GM10248 (cell line): ENCODE measurements at regions not wholly inside any gene's neighbourhood (a gene's known extent, or its start where the extent isn't known, plus 50 kb on each side); places are given as distances from the start of the nearest gene placed in this dataset.

Source experiments
- CTCF ChIA-PET: fragments of 300-600 bp; sonication (Branson Sonifier 250); formaldehyde crosslinking; extraction: SDS; loops from one replicate; lab custom pipeline; 2021; ENCODE audit warnings: antibody characterized with exemption; lab: Yijun Ruan, JAX
- POLR2A ChIA-PET: fragments of 350-650 bp; sonication (Branson Sonifier 250); formaldehyde crosslinking; extraction: SDS; loops from one replicate; lab custom pipeline; 2020; ENCODE audit warnings: antibody characterized with exemption; lab: Yijun Ruan, JAX
- DNase-seq: peaks from one replicate; pipeline ENCODE4 v3.0.0; 2012; ENCODE audit errors: extremely low spot score
- TF ChIP-seq, protein P1 (sequence below): IDR thresholded peaks from 2 replicates; pipeline ENCODE4 v1.5.1; 2012; ENCODE audit warnings: mild to moderate bottlenecking, low read depth; ENCODE audit errors: extremely low read depth, missing control alignments, control extremely low read depth

DNA sequence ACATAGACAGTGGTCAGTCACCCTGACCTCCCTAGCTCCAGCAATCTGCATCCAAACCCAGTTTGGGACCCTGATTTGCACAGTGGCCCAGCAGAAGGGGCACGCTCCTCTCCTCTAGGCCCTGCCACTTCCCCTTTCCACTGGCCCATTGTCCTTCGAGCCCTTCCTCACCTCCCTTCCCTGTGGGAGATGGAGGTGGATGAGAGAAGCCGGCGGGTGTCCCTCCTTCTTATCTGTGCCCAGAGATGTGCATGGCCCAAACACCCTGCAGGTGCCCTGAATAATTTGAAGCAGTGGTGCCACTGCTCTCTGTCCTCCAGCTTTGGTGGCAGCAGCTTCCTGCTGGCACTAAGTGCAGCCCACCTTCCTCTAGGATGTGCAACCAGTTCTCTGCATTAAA lies 140.0 kb downstream of the BARX1 start:
- TF ChIP-seq, protein P1, sequence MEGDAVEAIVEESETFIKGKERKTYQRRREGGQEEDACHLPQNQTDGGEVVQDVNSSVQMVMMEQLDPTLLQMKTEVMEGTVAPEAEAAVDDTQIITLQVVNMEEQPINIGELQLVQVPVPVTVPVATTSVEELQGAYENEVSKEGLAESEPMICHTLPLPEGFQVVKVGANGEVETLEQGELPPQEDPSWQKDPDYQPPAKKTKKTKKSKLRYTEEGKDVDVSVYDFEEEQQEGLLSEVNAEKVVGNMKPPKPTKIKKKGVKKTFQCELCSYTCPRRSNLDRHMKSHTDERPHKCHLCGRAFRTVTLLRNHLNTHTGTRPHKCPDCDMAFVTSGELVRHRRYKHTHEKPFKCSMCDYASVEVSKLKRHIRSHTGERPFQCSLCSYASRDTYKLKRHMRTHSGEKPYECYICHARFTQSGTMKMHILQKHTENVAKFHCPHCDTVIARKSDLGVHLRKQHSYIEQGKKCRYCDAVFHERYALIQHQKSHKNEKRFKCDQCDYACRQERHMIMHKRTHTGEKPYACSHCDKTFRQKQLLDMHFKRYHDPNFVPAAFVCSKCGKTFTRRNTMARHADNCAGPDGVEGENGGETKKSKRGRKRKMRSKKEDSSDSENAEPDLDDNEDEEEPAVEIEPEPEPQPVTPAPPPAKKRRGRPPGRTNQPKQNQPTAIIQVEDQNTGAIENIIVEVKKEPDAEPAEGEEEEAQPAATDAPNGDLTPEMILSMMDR: no peak
- POLR2A ChIA-PET: no interaction called here
- CTCF ChIA-PET: interaction anchor here (1.5 kb wide), 1 partner anchor 10 kb away, joined by 3 read pairs; no protein-coding TSS in a partner anchor
- DNase-seq: peak; percentile 4

DNA sequence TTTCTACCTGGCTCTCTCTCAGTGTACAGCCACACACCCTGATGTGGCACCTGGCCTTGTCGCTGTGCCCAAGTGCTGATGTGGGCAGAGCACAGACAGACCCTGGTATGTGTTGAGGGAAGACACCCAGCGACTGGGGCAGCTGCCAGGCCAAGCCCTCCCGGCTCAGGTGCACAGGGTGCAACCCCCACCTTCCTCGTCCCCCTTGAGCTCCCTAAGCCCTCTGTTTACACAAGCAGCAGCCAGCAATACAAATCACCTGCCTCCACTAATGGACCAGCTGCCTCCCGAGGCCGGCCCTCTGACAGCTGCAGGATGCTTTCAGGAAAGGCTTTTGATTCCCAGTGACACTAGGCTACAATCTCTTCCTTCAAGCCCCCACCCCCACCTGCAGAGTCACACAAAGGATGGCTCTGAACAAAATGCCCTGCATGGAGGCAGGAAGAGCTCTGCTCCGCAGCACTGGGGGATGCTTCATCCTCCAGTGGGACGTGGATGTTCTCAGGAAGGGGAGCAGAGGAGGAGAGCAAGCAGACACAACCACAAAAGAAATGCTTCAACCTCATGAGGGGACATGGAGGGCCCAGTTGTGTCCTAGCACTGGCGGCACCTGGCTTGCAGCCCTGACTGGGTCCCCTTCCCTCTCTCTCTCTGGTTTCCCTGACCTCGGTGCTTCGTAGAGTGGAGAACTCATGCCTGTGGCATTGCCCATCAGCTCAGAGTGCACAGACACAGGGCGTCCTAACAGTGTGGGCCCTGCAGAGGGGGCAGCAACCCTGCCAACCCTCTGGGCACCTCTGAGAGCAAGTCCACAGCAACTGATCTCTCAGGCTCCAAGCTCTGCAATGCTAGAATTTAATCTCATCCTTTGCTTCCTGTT lies 140.8 kb downstream of the BARX1 start:
- CTCF ChIA-PET: no interaction called here
- DNase-seq: peak; percentile 6
- TF ChIP-seq, protein P1: no peak
- POLR2A ChIA-PET: no interaction called here

DNA sequence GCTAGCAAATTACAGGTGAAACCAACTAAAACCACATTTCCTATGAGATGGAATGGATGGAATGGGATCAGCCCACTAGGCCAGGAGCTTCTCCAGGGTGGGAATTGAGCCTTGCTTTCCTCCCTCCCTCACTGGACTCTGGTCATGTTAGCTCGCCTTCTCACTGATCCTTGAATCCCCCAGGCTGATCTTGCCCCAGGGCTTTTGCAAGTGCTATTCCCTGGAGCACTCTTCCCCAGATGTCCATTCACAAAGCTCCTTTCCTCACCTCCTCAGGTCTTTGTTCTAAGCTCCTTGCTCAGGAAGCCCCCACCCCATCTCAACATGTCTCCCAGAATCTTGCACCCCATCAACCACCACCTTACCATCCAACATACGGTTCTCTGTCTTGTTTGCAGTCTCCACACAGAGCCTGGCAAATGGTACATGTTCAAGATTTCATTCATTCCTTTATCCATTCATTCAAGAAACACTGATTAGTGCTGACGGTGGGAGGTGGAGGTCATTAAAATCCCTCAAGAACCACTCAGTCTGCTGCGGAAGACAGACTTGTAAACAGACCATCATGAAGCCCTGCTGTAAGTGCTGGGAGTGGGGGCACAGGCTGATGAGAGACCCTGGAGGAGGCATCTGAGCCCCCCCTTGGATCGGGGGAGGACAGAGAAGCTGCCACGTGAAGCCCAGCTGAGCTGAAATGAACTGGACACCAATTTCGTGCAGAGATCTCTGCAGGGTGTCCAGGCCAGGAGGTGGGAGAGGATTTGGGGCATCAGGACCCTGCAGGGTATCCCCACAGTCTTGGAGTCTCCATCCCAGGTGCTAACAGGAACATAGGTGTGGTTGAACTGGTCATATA lies 141.7 kb downstream of the BARX1 start:
- CTCF ChIA-PET: no interaction called here
- POLR2A ChIA-PET: no interaction called here
- peak; percentile 6 for DNase-seq
- TF ChIP-seq, protein P1: no peak

DNA sequence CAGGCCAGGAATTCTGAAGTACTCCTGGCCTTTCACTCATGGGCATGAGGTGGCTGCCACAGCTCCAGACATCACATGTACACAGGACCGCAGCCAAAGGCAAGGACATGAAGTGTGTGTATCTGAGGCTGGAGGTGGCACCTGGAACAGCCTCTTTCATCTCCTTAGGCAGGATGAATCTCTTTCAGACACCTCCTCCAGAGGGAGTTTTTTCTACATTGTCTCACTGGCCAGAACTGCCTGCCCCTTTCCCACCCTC lies 142.8 kb downstream of the BARX1 start:
- ChIA-PET POLR2A (no interaction called here), CTCF (no interaction called here)
- TF ChIP-seq, protein P1: no peak
- DNase-seq: peak; percentile 10

DNA sequence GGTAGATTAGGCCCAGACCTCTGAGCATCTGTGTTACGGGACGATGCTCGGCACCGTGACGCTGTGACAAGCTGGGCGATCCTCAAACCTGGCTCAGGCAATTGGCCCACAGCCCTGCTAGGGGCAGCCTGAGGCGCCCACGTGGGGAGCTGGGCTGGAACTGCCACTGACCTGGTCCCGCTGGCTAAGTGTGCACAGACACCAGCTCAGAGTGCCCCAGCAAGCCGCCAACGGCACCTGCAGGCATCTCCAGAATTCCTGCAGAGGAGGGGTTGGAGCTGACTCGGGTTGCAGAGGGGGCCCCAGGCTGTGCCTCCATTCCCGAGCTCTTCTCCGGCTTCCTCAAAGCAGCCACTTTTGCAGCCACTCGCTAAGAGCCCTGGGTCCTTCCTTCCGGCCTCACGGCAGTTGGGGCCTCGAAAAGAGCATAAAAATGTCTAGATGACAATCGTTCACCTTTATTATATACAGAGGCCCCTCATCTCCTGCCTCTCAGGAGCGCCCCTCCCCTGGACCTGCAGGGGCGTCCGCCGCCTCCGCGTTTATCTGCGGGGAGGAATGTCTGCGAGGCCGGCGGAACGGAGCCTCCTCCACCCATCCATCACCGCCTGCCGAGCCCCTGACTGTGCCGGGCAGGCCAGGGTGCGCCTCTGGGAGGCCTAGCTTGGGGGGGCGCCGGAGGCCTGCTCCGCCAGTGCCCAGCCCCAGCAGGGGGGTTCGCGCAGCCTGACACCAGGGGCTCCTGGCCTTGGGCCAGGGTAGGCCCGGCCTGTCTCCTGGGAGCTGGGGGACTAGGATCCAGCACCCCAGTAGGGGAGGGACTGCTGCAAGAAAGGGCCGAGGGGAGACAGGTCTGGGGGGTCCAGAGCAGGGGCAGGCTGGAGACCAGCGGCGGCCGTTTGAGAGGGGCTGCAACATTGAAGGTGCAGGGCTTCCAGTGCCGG lies 144.9 kb downstream of the BARX1 start:
- ChIA-PET POLR2A (no interaction called here), CTCF (interaction anchor here (1.5 kb wide), 1 partner anchor 18 kb away, joined by 3 read pairs; no protein-coding TSS in a partner anchor)
- no peak for DNase-seq
- TF ChIP-seq, protein P1: no peak
